GM12875 (cell line): ENCODE measurements at regions not wholly inside any gene's neighbourhood (a gene's known extent, or its start where the extent isn't known, plus 50 kb on each side); places are given as distances from the start of the nearest gene placed in this dataset.

Source experiments
- H3K4me3 ChIP-seq: one replicate; pipeline ENCODE4 v1.5.1; 2011; ENCODE audit warnings: low read depth, low read length, control low read depth
- CTCF ChIP-seq: IDR thresholded peaks from 2 replicates; pipeline ENCODE4 v1.5.1; 2011; ENCODE audit warnings: low read depth, mild to moderate bottlenecking, control low read depth, inconsistent platforms, low read length, moderate library complexity, borderline replicate concordance; ENCODE audit not compliant: insufficient read depth

- no peak overlapping the region for H3K4me3 ChIP-seq
- no peak for TF ChIP-seq CTCF
Measured at GRCh38 chr1:218990019-218990418, 183.7 kb upstream of the LYPLAL1 start.

GRCh38 chr1:218991089-218991488 lies 182.6 kb upstream of the LYPLAL1 start:
- H3K4me3 ChIP-seq: no peak overlapping the region
- TF ChIP-seq CTCF: no peak

- H3K4me3 ChIP-seq: no peak overlapping the region
- no peak for TF ChIP-seq CTCF
Measured at GRCh38 chr1:218994615-218995014, 179.1 kb upstream of the LYPLAL1 start.

- no peak overlapping the region for H3K4me3 ChIP-seq
- no peak for TF ChIP-seq CTCF
Measured at GRCh38 chr1:218995091-218995665, 178.5 kb upstream of the LYPLAL1 start.

GRCh38 chr1:218996362-218996761 lies 177.3 kb upstream of the LYPLAL1 start:
- no peak overlapping the region for H3K4me3 ChIP-seq
- TF ChIP-seq CTCF: no peak

GRCh38 chr1:219000005-219000404 lies 173.7 kb upstream of the LYPLAL1 start:
- no peak for TF ChIP-seq CTCF
- H3K4me3 ChIP-seq: no peak overlapping the region

GRCh38 chr1:219000631-219001030 lies 173.0 kb upstream of the LYPLAL1 start:
- TF ChIP-seq CTCF: no peak
- no peak overlapping the region for H3K4me3 ChIP-seq
